GM04503 (cell line): ENCODE measurements at regions not wholly inside any gene's neighbourhood (a gene's known extent, or its start where the extent isn't known, plus 50 kb on each side); places are given as distances from the start of the nearest gene placed in this dataset.
"Not testable (repeated sequence)": the region's sequence is repeated elsewhere in the genome, so short reads cannot be mapped to it uniquely, and the experiment has no call there.

ENCODE experiments used
- DNase-seq: peaks from one replicate; pipeline ENCODE4 v3.0.0-alpha.2; 2012; ENCODE audit warnings: low read depth

GRCh38 chr7:13097499-13097898 is 410.1 kb downstream of the ARL4A start:
- no peak for DNase-seq

- no peak for DNase-seq
Observed at GRCh38 chr7:13098161-13098560, 410.7 kb downstream of the ARL4A start.

GRCh38 chr7:13099154-13099795 is 411.8 kb downstream of the ARL4A start:
- DNase-seq = no peak

- DNase-seq = no peak
Observed at GRCh38 chr7:13104128-13104527, 416.7 kb downstream of the ARL4A start.

GRCh38 chr7:13105209-13105608 is 417.8 kb downstream of the ARL4A start:
- no peak for DNase-seq

GRCh38 chr7:13106513-13106912 is 419.1 kb downstream of the ARL4A start:
- DNase-seq = no peak

GRCh38 chr7:13107291-13107690 is 419.9 kb downstream of the ARL4A start:
- DNase-seq = no peak

GRCh38 chr7:13108061-13108460 is 420.6 kb downstream of the ARL4A start:
- DNase-seq = no peak

- no peak for DNase-seq
Observed at GRCh38 chr7:13109201-13109600, 421.8 kb downstream of the ARL4A start.

- no peak for DNase-seq
Observed at GRCh38 chr7:13110107-13110506, 422.7 kb downstream of the ARL4A start.

- no peak for DNase-seq
Observed at GRCh38 chr7:13111230-13111629, 423.8 kb downstream of the ARL4A start.

- DNase-seq = not testable (repeated sequence)
Observed at GRCh38 chr7:13114240-13114639, 426.8 kb downstream of the ARL4A start.

- no peak for DNase-seq
Observed at GRCh38 chr7:13115157-13115772, 427.8 kb downstream of the ARL4A start.

- DNase-seq = no peak
Observed at GRCh38 chr7:13115855-13116254, 428.4 kb downstream of the ARL4A start.

- no peak for DNase-seq
Observed at GRCh38 chr7:13117103-13117502, 429.7 kb downstream of the ARL4A start.

GRCh38 chr7:13117592-13117991 is 430.2 kb downstream of the ARL4A start:
- no peak for DNase-seq

GRCh38 chr7:13124629-13125028 is 437.2 kb downstream of the ARL4A start:
- DNase-seq = not testable (repeated sequence)

GRCh38 chr7:13126347-13126746 is 438.9 kb downstream of the ARL4A start:
- no peak for DNase-seq

GRCh38 chr7:13130321-13130720 is 442.9 kb downstream of the ARL4A start:
- DNase-seq = no peak

GRCh38 chr7:13130906-13131305 is 443.5 kb downstream of the ARL4A start:
- not testable (repeated sequence) for DNase-seq

GRCh38 chr7:13132314-13132713 is 444.9 kb downstream of the ARL4A start:
- no peak for DNase-seq

GRCh38 chr7:13136345-13136744 is 448.9 kb downstream of the ARL4A start:
- not testable (repeated sequence) for DNase-seq

- DNase-seq = no peak
Observed at GRCh38 chr7:13139436-13139835, 452.0 kb downstream of the ARL4A start.

- DNase-seq = no peak
Observed at GRCh38 chr7:13144673-13145072, 457.2 kb downstream of the ARL4A start.
